ENCODE measurements at regions not wholly inside any gene's neighbourhood (a gene's known extent, or its start where the extent isn't known, plus 50 kb on each side); places are given as distances from the start of the nearest gene placed in this dataset.

DNA sequence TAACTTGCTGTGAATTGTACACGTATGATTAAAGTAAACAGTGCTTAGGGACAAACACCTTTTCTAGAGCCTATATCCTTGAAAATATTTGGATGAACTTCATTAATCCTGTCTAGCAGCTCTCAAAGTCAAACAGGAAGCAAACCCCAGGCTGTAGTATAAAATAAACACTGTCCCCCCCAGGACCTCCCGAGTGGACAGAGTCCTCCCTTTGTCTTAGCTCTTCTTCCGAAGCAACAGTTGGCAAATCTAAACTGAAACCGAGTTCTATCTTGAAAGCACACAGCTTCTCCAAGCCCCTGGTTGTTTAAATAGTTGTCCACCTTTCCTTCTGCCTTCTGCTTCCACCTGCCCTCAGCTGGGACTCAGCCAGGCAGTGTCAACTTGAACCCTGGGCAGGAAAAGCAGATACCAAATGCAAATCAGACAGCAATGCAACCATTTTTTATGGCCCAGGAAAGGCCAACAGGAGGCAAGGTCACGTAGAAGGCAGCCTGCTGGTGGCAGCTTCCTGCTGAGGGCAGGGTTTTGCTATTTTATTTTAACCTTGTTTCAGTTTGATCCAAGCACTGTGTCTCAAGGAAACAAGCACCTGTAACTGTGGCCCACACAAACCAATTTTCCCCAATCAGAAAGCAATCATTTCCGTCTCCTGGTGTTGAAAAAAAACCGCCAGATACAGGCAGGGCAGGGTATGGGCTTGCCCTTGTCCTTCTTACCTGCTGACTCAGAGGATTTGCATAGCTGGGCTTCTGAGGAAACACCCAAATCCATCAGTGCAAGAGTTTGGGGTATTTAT is 110.3 kb upstream of the KIT start:
- peak; percentile 19 for DNase-seq

DNA sequence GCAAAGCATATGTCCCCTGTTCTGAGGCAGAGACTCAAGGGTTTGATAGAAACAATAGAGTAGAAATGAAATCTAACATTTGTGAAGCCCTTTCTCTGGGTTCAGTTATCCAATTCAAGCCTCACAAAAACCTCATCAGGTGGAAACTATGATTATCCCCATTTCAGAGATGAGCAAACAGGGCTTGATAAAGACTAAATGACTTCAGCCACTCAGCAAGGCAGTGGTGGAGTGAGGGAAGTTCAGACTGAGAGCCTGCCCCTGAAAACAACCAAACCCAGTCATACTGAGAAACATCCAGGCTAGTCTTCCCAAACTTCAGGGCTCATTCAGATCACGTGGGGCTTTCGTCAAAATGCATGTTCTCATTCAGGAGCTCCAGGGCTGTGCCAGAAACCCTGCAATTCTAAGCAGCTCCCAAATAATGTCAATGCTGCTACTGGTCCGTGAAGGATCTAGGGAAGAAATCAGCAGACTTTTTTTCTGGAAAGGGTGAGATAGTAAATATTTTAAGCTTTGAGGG is 109.6 kb upstream of the KIT start:
- DNase-seq: no peak

DNA sequence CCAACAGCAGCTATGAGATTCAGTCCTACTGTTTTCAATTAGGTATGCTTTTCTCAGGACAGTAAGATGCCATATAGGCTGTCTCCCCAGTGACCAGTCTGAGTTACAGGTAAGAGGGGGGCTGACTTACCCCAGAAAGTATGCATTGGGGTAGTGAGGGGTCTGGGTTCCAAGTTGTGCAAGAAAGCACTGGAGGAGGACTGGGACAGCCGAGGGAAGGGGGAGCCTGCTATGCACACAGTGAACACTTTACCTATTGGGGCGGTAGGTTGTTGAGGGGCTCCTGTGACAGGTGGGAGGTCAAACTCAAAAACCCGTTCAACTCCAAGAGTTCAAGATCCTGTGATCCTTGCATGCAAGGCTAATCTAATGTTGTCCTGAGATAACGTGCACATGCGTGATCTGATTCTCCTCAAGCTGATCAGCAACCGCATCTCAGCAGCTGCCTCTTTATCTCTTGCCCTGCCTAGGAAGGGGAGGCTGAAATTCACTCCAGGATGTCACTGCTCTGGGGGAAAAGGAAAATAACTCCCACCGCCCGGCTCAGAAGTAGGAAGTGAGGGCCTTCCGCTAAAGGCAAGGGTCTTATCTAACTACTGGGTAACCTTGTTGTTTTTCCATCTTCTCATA is 108.8 kb upstream of the KIT start:
- DNase-seq: no peak

DNA sequence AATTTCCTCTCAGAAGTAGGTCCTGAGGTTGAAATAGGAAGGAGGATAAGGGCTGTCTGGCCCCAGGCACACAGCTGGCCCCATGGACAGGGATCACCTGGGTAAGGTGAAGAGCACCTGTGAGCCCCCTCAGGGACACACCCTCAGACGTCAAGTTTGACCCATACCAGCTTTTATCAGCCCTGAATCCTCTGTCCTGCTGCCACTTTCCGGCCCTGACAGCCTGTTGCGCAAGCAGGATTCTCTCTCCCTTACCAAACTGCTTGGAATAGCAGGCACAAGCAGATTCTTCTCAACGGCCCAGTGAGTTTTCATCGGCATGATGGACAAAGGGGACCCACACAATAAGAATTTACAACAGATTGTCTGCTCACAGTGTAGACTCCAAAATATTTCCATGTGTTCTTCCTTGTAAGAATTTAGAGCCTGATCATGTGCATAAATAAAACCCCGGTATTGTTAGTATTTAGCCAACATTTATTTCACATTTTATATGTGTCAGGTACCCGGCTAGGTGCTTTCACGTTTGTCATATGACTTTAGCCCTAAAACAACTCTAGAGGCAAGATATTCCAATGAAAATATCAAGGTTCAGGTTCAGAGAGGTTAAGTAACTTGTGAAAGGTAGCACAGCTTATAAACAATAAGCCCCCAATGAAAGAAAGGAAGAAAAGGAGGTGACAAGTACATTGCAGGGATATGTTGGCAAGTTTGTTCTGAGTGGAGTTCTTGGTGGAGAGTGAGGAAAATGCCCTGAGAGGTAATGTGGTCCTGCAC is 107.2 kb upstream of the KIT start:
- DNase-seq: no peak

DNA sequence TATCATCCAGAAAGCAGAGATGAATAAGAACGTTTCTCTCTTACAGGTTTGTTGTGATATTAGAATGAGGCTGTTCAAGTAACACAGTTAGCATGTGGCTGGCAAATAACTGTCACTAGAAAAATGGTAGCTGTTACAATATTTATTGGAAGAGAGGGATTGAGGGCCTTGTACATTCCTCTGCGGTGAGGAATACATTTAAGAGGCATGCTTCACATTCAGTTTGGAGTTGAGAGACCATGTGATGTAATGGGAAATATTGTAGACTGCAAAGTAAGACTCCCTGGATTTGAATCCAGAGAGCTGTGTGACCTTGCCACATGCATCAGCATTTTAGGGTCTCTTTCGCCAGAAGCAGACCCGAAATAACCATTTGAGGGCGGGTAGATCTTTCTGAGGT is 104.8 kb upstream of the KIT start:
- no peak for DNase-seq

DNA sequence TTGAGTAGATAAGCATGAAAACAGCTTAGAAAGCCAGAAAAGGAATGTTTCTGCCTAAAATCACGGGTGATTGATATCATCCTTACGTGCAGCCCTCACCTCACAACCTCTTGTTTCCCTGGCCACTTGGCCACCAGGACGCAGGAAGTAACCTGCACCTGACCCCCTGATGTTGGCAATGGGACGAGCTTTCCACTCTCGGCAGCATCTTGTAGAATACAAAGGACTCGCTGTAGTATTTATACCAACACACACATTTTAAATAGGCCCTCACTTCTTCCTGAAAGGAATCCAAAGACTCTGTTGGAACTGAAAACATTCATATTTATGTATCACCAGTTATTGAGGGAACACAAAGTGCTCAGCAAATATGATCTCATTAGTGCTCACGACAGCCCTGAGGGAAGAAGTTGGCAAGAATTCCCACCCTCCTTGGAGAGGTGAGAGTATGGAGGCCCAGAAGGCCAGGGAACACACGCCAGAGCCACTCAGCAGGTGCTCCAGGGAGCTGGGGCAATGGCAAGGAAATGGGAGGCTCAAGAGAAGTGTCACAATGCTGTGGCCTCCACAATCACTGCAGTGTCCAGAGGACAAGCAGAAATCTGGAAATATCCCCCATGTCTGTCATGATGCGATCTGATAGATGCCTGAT is 103.3 kb upstream of the KIT start:
- DNase-seq: no peak

DNA sequence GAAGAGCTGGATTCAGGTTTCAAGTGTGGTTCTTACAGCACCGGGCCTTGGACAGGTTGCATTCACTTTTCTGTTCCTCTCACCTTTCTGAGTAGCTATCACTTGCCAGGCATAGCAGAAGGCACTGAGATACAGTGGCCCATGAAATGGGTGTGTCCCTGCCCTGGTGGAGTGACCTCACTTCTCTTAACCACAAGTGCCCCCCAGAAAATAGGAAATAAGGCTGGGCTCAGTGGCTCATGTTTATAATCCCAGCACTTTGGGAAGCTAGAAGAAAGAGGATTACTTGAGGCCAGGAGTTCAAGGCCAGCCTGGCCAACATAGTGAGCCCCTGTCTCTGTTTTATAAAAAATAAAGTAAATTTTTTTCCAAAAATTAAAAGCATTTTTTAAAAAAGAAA is 101.7 kb upstream of the KIT start:
- DNase-seq: no peak

DNA sequence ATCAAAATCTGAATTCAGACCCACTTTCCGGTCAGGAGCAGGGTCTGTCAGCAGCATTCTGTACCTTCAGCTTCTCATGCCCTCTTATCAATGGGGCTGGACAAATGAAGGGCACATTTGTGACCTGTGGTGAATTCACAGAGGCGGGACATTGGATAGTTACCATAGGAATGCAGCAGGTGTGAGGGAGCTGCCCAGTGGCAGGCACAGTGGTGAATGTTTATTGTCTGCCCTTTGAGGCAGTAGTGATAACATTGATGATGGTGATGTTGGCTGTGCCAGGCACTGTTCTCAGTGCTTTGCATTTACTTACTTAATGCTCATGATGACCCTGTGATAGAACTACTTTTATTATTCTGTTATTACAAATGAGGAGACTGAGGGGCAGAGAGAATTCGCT is 101.2 kb upstream of the KIT start:
- no peak for DNase-seq

DNA sequence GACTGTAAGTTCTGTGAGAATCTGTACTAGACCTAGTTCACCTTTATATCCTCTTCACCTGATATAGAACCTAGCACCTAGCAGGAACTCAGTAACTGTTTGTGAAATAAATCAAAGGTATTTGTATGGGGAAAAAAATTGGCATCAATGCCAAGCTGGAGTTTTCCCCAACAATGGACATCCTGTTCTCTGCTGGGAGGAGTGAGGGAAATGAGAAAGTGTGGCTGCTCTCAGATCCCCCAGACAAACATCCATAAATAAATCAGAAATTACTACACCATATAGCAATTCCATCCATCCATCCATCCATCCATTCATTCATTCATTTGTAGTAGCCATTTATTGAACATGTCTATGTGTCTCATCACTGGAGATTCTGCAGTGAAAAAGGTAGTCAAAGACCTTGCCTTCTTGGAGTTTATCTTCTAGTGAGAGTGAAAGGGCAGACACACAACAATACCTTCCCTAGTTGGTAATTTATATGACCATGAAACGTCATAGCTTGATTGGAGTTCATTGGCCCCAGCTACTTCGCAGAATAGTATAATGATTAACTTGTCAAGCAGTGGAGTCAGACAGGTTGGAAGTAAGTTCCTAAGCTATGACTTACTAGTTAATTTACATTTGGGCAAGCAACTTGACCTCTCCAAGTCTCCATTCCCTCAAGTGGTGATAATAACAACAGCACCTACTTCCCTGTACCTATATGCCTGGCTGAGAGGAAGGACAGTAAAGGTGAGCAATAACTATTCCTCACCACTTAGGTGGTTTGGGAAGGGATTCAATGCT is 98.7 kb upstream of the KIT start:
- no peak for DNase-seq

DNA sequence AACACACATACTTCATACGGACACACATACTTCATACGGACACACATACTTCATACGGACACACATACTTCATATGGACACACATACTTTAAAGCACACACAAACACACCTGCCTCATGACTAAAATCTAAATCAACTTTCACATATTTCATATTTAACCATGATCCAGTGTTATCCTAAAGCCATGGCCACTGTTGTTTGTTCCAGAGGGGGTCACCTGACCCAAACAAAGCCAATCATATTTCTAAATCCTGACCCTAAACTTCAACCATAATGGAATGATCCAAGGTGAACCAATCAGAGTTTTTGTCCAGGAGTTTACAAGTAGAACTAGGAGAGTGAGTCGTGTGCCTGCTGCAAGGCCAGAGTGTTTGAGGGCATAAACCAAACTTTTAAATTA is 97.2 kb upstream of the KIT start:
- DNase-seq: no peak

DNA sequence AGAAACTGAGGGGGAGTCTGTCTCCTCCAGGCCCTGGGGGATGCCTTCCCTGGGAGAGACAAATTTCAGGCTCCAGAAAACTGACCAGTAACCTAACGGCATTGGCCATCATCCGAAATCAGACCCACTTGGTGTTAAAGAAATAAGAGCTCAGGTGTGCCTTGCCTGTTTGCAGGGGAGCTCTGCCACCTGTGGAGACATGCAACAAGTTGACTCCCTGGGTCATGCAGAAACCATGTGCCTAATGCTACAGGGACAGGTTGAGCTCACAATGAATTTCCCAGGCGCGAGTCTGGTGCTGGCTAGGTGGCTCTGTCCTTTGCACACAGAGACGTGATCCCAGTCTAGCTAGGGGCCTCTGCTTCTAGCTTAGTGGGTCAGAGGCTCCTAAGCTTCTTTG is 95.8 kb upstream of the KIT start:
- no peak for DNase-seq

DNA sequence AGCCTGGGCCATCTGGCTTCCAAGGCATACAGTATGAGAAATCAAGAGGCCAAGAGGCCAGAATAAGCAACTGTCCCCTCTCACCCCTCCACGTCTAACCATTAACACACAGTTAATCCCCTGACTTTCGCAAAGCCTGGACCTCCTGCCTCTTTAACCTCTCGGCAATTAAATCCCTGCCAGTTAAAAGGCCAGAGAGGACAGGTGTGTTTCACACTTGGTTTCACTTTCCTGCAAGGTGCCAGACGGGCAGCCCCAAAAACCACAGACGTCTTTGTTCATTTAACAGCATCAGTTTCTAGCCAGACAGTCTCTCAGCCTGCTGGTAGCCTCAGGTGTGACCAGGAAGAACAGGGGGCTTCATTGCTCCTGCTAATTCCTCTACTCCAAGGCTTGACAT is 91.1 kb upstream of the KIT start:
- no peak for DNase-seq

DNA sequence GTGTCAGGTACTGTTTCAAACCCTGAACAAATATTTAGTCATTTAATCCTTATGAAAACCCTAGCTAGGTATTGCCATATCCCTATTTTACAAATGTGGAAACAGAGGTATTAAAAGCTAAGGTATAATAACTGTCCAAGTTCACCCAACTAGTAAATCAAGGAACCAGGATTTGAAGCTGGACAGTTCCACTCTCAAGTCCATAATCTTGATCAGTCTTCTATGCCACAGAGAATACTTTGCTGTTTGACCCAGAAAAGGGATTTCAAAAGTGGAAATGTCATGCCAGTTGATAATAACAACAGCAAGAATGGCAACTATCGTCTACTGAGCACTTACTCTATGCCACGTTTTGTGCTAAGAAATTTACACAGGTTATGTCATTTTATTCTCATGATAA is 90.4 kb upstream of the KIT start:
- DNase-seq: no peak

DNA sequence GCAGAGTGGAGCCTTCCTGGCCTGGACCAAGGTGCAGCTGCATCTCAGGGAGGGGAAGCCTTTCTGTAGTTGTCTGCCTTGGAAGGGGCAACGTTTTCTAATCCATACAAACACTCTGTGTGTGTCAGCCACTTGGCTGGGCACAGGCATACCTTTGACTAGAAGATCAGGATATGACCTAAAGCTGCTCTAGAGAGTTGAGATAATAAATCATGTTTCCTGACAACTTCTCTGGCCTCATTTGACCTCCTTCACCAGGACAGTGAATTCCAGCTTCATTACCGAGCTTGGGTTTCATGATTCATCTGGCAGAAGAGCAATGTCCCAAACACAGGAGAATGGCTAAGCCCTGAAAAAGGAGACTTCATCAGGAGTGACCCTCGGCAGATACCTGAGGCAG is 89.6 kb upstream of the KIT start:
- DNase-seq: no peak

DNA sequence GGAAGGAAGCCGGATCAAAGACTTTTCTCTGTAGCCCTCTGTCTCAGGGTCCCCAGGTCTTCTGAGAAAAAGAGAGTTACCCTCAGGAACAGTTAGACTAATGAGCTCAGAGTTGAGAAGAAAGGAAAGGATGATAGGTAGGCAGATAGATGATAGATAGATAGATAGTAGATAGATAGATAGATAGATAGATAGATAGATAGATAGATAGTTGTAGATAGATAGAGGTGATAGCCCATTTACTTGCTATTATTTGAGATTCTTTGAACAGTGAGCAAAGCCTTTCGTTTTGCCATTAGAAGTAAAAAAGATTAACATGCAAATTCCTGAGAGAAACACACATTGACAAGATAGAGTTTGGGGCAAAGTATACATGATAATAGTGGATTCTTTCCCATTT is 86.9 kb upstream of the KIT start:
- DNase-seq: no peak

DNA sequence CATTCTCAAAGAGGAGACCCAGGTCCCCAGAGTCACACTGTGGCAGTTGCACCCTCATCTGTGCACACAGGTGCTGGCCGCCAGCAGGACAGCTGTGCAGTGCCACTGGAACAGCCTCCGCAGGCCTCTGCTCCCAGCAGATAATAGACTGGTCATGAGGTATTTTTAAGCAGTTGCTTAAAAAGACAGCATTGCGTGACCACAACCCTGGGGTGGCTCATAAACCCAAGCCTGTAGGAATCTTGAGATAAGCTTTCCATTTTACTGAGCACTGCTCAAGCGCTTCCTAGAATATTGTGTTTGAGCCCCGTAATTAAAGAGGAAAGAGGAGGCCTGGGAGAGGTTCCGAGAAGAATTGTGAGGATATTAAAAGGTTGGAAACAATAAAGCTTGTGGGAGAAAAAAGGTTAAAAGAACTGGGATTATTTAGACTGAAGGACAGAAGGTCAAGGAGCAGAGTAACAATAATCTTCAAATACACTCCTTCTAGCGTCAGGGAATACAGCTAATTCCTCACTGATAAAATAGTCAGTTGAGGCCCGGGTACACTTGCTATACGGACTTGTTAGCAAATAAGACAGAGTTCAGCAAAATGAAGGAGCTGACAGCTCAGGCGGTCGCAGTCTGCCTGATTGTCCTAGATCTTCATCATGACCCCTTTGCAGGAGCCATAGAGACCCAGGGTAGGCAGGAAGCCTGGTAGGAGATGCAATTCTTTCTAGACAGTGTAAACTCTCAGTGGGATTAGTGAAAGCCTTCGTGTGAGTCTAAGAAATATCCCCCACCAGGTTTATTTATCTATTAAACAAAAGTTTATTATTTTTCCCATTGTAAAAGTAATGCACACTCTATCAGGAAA is 86.2 kb upstream of the KIT start:
- DNase-seq: no peak

DNA sequence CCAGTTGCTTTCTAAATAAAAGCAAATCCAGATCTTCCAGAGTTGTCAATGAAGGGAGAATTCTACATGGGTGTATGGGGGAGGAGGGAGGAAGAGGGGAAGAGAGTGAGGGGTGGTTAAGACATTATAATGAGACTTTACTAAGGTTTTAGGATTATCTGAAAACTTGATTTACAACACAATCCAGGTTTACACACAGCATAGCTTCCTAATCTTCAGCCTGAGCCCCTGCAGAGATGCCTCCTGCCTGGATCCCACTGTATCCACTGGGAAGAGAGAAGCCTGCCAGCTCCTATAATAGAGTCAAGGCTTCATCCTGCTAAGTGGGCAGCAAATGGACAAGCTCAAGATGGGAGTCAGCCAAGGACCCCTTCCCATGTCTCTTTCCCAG is 85.6 kb upstream of the KIT start:
- no peak for DNase-seq

DNA sequence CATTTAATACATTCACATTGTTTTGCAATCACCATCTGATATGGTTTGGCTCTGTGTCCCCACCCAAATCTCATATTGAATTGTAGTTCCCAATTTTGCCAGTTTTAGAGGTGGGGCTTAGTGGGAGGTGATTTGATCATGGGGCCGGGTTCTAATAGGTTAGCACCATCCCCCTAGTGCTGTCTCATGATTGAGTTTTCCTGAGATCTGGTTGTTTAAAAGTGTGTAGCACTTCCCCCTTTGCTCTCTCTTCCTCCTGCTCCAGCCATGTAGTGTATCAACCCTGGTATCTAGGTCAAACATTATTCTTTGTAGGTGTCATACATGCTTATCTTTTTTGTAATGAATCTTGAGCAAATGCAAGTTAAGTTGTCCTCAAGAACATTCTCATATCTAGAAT is 83.3 kb upstream of the KIT start:
- no peak for DNase-seq

DNA sequence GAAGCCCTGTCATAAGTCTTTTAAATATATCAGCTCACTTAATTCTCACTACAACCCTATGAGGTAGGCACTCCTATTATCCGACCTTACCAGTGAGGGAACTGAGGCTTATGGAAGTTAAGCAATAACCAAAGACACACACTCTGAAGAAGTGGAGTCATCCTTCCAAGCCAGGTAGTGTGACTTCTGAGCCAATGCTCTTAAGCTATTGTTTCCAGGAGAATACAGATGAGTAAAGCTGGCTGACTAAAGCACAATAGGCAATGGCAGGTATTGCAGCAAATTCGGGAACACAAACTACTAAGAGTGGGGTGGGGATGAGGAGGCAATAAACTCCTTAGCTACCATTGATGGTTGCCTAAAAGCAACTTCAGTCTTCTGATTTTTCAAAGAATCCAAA is 81.8 kb upstream of the KIT start:
- DNase-seq: no peak

DNA sequence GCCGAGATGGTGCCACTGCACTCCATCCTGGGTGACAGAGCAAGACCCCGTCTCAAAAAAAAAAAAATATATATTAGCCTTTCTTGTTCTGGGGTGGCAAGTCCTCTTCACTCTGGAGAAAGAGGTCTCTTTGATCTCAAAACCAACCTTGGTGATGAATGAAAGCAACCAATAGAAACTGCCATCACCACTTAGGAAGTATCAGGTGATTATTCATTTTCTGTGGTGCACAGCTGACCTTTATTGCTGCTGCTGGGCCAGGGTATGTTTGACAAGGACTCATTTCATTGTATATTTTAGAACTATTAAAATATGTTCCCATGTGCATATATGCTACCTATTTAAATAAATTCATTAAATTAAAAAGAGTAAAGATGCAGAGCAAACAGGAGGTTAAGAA is 76.0 kb upstream of the KIT start:
- DNase-seq: no peak

DNA sequence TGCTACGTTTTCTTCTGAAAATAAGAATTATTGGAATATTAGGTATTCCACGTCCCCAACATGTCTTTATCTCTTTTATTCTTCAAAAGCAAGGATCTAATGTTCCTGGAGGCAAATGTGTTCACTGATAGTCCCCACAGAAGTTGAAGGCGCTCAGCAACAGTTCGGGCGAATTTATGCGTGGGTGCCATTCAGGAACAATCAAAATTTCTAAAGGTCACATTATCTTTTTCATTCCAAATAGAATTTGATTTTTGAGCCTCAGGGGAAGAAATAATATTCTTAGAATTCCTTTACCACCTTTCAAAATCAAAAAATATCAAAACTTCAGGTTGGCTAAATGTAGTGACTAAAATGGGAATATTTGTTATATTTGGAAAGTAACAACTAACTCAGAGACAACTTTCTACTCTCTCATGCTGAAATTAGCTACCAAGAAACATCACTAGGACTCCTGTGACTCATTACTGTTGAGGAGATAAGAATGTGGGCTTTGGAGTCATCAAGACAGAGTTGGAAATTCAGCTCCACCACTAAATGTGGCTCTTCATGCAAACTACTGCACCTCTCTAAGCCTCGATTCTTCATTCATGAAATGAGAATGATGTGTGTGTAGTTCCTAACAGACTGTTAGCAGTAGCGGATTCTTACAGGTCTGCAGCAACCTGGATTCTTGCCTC is 72.3 kb upstream of the KIT start:
- no peak for DNase-seq

Measured in COR-L47 (cell line).